KG1 (cell line): ENCODE measurements at regions not wholly inside any gene's neighbourhood (a gene's known extent, or its start where the extent isn't known, plus 50 kb on each side); places are given as distances from the start of the nearest gene placed in this dataset.

ENCODE experiments used
- DNase-seq: peaks from one replicate; lab custom pipeline; 2025; lab: John Stamatoyannopoulos, UW

- DNase-seq = no peak
Measured at GRCh38 chr18:60134806-60135205, 235.0 kb downstream of the PMAIP1 start.

- DNase-seq = no peak
Measured at GRCh38 chr18:60130284-60130683, 230.5 kb downstream of the PMAIP1 start.

GRCh38 chr18:60123031-60123430, 223.2 kb downstream of the PMAIP1 start:
- no peak for DNase-seq

- no peak for DNase-seq
Measured at GRCh38 chr18:60122339-60122738, 222.5 kb downstream of the PMAIP1 start.

- no peak for DNase-seq
Measured at GRCh38 chr18:60120231-60120750, 220.5 kb downstream of the PMAIP1 start.

- no peak for DNase-seq
Measured at GRCh38 chr18:60117321-60117720, 217.5 kb downstream of the PMAIP1 start.

- DNase-seq = no peak
Measured at GRCh38 chr18:60113396-60113795, 213.6 kb downstream of the PMAIP1 start.

GRCh38 chr18:60112369-60112768, 212.6 kb downstream of the PMAIP1 start:
- no peak for DNase-seq

GRCh38 chr18:60111525-60111924, 211.7 kb downstream of the PMAIP1 start:
- no peak for DNase-seq

GRCh38 chr18:60110836-60111235, 211.0 kb downstream of the PMAIP1 start:
- no peak for DNase-seq

- DNase-seq = no peak
Measured at GRCh38 chr18:60100778-60101177, 201.0 kb downstream of the PMAIP1 start.

- no peak for DNase-seq
Measured at GRCh38 chr18:60099709-60100108, 199.9 kb downstream of the PMAIP1 start.

- DNase-seq = no peak
Measured at GRCh38 chr18:60096428-60096827, 196.6 kb downstream of the PMAIP1 start.

- no peak for DNase-seq
Measured at GRCh38 chr18:60092073-60092472, 192.3 kb downstream of the PMAIP1 start.

- DNase-seq = no peak
Measured at GRCh38 chr18:60090170-60090569, 190.4 kb downstream of the PMAIP1 start.

- no peak for DNase-seq
Measured at GRCh38 chr18:60082790-60083189, 183.0 kb downstream of the PMAIP1 start.

GRCh38 chr18:60082282-60082681, 182.5 kb downstream of the PMAIP1 start:
- no peak for DNase-seq

- no peak for DNase-seq
Measured at GRCh38 chr18:60075477-60075876, 175.7 kb downstream of the PMAIP1 start.

GRCh38 chr18:60070631-60071030, 170.8 kb downstream of the PMAIP1 start:
- no peak for DNase-seq

GRCh38 chr18:60069145-60069544, 169.3 kb downstream of the PMAIP1 start:
- no peak for DNase-seq

GRCh38 chr18:60067426-60068210, 167.8 kb downstream of the PMAIP1 start:
- DNase-seq = no peak

- no peak for DNase-seq
Measured at GRCh38 chr18:60066219-60066975, 166.6 kb downstream of the PMAIP1 start.

GRCh38 chr18:60064271-60064670, 164.5 kb downstream of the PMAIP1 start:
- no peak for DNase-seq
